Ecto neural progenitor cell (in vitro differentiated cells): ENCODE measurements at regions not wholly inside any gene's neighbourhood (a gene's known extent, or its start where the extent isn't known, plus 50 kb on each side); places are given as distances from the start of the nearest gene placed in this dataset.
"Not testable (repeated sequence)": the region's sequence is repeated elsewhere in the genome, so short reads cannot be mapped to it uniquely, and the experiment has no call there.

Experiments
- DNase-seq: peaks from one replicate; pipeline ENCODE4 v3.0.0-alpha.2; 2018; ENCODE audit warnings: low spot score

DNA sequence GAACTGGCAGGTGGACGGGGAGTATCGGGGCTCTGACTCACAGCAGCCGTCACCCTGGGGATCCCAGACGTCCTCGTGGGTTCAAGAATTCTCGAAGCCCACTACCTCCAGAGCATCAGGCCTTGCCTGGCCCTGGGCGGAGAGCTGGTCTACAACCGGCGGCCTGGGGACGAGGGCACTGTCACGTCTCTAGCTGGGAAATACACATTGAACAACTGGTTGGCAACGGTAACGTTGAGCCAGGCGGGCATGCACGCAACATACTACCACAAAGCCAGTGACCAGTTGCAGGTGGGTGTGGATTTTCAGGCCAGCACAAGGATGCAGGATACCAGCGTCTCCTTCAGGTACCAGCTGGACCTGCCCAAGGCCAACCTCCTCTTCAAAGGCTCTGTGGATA is 166.5 kb downstream of the POTEG start:
- peak; percentile 13 for DNase-seq

DNA sequence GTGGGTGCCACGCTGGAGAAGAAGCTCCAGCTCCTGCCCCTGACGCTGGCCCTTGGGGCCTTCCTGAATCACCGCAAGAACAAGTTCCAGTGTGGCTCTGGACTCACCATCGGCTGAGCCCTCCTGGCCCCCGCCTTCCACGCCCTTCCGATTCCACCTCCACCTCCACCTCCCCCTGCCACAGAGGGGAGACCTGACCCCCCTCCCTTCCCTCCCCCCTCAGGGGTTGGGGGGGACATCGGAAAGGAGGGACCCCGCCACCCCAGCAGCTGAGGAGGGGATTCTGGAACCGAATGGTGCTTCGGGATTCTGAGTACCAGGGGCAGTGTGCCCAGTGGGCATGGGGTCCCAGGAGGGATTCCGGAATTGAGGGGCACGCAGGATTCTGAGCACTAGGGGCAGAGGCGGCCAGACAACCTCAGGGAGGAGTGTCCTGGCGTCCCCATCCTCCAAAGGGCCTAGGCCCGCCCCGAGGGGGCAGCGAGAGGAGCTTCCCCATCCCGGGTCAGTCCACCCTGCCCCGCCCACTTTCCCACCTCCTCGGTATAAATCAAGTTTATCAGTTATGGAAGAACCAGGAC is 166.0 kb downstream of the POTEG start:
- DNase-seq = not testable (repeated sequence)

DNA sequence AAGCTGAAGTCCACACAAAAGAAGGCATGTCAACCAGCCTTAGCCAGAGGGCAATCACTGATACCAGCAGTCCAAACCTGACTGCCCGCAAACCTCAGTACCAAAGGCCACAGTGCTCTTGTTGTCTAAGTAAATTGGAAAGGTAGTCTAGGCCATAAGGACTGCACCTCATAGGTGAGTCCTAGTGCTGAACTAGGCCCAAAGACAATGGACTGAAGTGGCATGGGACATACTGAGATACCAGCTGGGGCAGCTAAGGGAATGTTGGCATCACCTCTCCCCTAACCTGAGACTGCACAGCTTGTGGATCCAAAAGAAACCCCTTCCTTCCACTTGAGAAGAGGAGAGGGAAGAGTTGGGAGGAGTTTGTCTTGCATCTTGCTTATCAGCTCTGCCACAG is 161.9 kb downstream of the POTEG start:
- DNase-seq = not testable (repeated sequence)

DNA sequence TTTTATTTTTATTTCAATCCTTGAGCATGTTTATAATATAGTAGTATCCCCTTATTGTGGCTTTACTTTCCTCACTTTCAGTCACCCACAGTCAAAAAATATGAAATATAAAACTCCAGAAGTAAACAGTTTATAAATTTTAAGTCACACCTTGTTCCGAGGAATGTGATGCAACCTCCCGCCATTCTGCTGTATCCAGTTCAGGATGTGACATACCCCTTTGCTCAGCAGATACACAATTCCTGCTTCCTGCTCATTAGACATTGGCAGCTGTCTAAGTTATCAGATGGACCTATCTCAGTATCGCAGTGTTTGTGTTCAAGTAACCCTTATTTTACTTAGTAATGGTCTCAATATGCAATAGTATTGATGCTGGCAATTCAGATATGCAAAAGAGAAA is 144.5 kb downstream of the POTEG start:
- DNase-seq = peak; percentile 1

DNA sequence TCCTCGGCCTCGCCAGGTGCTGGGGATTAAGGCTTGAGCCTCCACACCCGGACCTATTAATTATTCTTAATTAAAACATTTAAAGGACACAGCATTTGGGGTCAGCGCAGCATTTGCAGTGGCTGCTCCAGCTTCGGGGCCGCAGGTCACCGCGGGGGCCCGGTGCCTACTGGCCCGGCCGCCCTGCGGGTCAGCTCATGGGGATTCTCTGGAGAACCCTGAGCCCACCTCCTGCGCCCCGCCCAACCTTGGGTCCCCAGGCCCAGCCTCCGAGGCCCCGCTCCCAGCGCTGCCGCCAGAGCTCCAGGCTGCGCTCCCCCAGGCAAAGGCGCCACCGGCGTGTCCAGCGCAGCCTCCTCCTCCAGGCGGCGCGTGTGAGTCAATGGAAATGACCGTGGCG is 133.9 kb downstream of the POTEG start:
- not testable (repeated sequence) for DNase-seq

DNA sequence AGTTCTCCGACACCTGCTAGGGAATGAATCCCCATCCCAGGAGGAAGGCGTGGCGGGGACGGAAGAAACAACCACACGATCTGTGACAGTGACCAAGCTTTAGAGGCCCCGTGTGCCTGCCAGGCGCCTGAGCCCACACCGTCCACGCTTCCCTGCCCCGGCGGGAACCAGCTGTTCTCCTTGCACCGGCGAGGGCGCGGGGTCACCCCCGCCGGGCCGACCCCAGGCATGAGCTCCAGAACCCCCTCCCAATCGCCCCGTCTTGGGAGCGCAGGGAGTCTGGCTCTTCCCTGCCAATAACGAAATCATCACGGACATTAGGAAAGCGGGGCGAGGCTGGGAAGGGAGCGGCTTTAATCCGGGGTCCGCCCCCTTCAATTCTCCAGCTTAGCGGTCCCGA is 133.3 kb downstream of the POTEG start:
- DNase-seq = not testable (repeated sequence)

DNA sequence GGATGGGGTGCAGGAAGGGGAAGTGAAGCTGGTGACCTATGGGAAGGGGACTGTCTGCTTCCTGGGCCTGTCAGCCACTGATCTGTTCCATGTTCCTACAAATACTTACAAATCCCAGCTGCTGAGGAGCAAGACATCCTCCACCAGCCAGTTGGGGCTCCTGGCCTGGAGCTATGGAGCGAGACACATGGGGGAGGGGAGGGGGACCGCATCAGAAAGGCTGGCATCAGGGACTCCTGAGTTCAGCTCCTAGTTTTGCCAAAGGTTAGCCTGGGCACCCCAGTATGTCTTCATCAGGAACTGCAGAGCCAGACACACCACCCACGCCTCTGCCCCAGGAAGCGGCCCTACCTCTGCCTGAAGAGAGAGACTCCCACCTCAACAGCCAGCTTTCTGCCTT is 130.3 kb downstream of the POTEG start:
- not testable (repeated sequence) for DNase-seq

DNA sequence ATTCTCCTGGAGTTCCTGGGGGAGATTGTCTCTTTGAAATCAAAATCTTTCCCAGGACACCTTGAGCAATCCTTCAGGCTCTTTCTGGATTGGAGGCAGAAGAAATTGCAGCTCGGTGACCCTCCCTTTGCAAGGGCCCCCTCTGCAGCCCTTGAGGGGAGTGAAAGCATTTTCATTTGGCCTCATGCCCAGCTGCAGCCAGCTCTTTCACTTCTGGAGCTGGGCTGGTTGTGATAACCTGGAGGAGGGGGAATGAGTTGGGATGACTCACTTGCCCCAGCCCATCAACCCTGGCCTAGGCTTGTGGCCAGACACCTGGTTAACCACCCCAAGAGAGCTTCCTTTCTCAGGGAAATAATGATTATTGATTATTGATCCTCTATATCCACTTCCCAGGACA is 129.7 kb downstream of the POTEG start:
- DNase-seq = not testable (repeated sequence)

DNA sequence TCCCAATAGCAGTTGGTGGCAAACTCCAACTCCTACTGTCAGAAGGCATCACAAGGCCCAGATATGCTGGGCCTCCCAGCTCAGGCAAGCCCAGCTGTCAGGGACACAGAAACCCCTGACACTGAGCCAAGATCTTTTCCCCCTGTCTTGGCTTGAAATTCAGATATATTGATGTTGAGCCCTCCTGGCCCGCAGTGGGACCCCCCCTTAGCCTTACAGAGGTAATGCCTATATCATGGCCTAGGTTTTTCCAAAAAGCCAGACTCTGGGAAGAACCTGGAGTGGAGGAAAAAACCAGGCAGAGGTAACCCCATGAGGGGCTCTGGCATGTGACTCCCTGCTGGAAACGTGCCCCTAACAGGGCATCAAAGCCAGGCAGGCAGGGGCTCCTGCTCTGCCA is 129.2 kb downstream of the POTEG start:
- not testable (repeated sequence) for DNase-seq

DNA sequence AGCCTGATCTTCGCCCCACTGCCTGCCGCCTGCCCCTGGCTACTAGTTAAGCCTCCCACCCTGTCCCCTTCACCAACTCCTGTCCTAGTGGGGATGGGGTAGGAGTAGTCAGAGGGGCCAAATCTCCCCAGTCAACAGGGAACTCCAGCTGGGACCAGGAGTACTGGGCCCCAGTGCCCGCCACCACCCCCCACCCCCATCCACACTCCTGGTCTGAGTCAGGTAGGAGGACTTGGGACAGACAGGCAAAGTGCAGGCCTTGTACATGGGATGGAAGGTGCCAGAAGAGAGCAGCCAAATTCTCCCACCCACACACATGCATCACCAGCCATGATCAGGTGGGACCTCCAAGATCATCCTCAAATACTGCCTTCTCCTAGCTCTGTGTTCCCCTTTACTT is 128.4 kb downstream of the POTEG start:
- DNase-seq = not testable (repeated sequence)

DNA sequence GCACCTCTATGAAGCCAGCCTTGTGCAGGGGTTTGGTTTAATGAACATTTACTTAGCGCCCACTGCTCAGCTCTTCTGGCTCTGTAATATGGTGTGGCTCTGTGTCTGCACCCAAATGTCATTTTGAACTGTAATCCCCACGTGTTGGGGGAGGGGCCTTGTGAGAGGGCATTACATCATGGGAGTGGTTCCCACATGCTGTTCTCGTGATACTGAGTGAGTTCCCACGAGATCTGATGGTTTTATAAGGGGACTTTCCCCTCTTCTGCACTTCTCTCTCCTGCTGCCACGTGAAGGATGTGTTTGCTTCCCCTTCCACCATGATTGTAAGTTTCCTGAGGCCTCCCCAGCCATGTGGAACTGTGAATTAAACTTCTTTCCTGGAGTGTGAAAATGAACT is 127.7 kb downstream of the POTEG start:
- DNase-seq = not testable (repeated sequence)

DNA sequence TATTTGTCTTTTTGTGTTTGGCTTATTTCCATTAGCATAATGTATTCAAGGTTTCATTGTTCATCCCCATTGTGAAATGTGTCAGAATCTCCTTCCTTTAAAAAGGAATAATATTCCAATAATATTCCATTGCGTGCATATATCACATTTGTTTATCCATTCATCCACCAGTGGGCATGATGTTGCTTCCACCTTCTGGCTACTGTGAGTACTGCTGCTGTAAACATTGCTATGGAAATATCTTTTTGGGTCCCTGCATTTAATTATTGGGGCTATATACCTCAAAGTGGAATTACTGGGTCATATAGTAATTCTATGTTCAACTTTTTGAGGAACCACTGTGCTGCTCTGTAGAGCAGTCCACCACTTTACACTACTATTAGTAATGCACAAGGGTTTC is 123.1 kb downstream of the POTEG start:
- not testable (repeated sequence) for DNase-seq

DNA sequence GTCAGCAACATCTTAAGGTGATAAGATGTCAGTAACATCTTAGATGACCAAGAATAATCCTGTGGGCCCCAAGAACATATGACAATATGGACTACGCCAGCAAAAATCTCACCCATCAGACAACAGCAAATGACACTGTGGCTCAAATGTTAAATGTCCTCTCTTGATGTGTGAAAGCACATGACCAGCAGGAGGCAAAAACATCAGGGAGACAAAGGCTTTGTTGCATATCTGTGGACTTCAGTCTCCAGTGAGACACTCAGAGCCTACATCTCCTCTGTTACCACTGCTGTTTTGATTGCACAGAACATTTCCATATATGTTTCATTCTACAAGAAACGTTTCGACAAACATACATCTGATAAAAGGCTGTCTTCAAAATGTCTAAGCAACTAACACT is 103.5 kb downstream of the POTEG start:
- not testable (repeated sequence) for DNase-seq

DNA sequence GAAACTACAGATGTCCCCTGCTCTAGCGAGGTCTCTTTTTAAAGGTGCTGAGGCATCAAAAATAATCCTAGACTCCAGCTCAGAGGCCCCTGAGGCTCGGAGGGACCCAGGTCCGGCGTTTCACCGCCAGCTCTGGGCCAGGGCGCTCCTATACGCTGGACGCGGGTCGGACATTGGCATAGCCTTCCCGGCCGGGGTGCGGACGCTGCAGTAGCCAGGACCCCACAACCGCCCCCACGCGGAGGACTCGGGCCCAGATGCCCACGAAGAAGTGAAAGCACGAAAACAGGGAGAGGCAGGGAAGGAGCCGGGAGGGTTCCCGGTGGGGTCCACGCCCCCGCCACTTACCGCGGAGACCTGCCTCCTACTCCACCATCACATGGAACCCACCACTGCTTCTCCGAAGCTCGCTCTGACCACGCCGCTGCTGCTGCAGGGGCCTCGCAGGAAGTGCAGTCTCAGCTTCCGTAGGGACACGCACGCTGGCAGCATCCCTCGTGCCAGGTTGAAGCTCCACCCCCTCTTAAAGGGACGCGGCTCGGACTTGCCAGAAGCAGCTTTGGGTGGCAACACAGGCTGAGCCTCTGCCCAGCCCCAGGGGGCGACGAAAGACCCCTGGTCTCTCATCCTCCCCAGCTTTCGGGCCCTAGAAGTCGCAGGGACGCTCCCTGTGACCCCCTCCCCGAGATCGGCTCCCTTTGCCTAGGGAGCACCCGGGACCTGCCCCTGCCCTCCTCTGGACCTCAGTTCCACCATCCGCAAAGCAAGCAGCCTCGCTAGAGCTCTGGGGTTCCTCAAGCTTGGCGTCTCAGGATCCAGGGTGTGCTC is 96.7 kb downstream of the POTEG start:
- DNase-seq = not testable (repeated sequence)

DNA sequence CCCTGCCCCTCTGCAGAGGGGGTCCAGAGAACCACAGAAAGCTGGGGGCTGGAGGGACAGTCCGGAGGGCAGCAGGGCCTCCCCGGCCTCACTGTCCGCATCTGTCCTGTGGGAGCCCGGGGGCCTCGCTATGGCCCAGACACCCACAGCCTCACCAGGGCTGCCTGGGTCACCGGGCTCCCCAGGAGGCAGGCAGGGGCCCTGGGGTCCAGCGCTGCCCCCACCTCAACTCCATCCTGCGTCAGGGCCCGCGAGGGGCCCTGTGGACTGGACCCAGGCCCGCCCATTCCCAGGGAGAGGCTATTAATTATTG is 96.1 kb downstream of the POTEG start:
- DNase-seq = not testable (repeated sequence)

DNA sequence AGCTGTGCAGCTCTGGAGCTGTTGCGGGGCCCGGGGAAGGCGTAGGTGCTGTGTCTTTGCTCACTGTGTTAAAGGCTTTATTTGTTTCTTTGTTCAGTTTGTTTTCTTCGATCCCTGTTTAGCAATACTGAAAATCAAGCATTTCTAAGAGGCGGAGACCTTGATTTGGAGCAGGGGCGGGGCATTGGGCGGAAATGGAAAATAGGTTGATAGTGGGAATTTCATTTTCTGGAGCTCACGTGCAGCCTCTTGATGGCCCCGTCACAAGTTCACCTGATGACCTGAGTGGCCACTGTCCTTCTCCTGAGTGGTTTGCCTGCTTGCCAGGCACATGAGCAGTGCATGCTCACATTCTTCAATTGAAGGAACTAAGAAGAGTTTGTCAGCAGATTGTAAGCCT is 93.2 kb downstream of the POTEG start:
- DNase-seq = peak; percentile 4

DNA sequence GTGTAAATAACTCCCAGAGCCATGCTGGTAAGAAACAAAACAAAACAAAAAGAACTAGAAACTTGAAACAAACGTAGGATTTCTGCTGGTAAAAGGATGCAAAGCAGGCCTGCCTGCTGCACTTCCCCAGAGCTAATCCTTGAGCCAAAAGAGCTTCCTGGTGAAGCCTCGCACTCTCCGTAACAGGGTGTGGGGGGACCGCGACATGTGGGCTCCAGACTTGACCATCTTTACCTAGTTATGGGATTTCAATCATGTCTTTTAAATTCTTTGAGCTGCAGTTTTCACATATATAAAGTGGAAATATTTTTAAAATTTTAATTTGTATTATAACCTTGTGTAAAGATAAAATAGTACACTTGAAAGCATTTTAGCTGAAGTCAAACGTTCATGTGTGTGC is 92.5 kb downstream of the POTEG start:
- DNase-seq = not testable (repeated sequence)

DNA sequence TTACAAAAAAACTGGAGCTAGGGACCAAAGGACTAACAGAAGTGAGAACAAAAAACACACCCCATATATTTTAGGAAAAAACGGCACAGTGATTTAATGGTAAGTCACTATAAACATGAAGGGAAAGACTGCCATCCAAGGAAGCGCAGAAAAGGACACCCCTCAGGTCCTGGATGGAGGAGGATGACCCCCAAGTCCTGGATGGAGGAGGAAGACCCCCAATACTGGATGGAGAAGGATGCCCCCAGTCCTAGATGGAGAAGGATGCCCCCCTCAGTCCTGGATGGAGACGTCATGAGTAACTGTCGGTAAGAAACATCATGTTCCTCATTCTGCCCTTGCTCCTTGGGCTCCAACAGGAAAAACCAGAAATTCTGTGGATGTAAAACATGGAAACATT is 89.9 kb downstream of the POTEG start:
- not testable (repeated sequence) for DNase-seq

DNA sequence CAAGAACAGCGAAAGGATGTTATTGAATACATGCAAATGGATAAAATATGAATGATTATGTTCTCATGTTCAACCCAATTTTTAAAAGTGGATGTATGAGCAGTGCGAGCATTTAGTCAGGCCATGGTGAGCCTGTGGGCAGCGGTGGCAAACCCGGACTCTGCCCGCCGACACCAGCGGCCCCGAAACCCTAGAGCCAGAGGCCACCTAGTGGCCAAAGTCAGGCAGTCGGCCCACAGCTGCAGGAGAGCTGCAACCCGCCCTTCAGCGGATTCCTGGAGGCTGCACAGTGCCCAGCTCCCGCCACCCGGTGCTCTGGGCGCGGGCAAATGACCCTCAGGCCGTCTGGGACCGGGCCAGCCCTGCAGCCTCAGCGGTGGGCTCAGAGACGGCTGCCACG is 89.5 kb downstream of the POTEG start:
- not testable (repeated sequence) for DNase-seq

DNA sequence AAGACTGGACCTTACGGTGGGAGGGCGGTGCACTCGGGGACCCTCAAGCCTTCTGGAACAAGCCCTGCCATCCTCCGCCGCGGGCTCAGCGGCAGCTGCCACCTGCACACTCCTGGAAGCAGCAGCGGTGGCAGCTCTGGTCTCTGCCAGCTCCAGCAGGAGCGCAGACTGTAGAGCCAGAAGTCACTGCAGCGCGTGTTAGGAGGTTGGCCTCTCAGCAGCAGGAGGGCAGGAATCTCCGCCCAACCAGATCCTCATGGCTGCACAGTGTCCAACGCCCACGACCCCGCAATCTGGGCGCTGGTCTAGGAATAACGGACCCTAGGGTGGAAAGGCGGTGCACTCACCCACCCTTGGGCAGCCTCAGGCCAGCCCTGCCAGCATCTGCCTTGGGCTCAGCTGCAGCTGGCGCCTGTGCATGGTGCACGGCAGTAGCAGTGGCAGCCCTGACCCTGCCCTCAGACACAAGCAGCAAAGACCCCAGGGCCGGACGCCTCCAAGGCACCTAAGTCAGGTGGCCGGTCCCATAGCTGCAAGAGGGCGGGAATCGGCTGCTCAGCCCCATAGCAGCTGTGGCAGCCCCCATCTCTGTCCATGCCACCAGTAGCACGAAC is 88.7 kb downstream of the POTEG start:
- DNase-seq = not testable (repeated sequence)

DNA sequence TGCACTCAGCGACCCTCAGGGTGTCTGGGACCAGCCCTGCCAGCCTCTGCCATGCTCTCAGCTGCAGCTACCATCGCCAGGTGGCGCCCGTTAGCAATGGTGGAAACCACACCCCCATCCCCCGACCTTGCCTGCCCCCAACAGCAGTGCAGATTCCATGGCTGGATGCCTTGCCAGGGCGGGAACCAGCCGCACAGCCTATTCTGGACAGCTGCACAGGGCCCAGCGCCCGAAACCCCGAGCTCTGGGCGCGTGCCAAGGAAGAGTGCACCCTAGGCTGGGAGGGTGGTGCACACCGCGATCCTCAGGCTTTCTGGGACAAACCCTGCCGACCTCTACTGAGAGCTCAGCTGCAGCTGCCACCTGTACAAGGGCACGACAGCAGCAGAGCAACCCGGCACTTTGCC is 88.1 kb downstream of the POTEG start:
- DNase-seq = peak; percentile 15

DNA sequence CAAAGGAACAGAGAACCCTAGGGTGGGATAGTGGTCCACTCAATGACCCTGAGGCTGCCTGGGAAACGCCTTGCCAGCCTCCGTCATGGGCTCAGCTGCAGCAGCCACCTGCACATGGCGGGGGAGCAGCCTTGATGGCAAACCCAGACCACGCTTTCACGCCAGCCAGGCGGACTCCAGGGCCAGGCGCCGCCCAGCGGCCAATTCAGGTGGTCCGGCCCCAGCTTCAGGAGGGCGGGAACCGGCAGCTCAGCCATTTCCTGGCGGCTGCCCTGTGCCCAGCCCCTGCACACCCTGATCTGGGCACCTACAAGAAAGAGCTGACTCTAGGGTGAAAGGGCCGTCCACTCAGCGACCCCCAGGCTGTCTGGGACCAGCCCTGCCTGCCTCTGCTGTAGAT is 87.5 kb downstream of the POTEG start:
- not testable (repeated sequence) for DNase-seq

DNA sequence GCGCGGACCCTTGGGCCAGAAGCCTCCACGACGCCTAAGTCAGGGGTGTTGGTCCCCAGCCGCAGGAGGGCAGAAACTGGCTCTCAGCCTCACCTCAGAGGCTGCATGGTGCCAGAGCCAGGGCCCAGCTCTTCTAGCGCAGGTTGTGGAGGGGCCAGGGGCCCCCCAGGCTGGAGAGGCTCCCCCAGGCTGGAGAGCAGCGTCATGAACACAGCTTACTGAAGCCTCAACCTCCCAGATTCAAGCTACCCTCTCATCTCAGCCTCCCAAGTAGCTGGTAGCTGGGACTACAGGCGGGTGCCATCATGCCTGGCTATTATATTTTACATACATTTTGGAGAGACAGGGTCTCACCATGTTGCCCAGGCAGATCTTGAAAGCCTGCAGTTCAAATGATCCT is 87.0 kb downstream of the POTEG start:
- DNase-seq = not testable (repeated sequence)
